K562 (cell line): ENCODE measurements at regions not wholly inside any gene's neighbourhood (a gene's known extent, or its start where the extent isn't known, plus 50 kb on each side); places are given as distances from the start of the nearest gene placed in this dataset.

Source experiments
- ATAC-seq: fragments of 200-7000 bp; cut with Tn5 transposase; 3 replicates; pipeline ENCODE4 v1.9.1; 2020; ENCODE audit warnings: moderate library complexity
- BruUV-seq: library from RNA; stranded (reverse); fragments of 400-500 nt; replicated peaks from 2 replicates; lab custom pipeline; 2021; lab: Mats Ljungman, UMichigan
- CTCF ChIA-PET: fragments of 300-600 bp; formaldehyde crosslinking; extraction: SDS; loops from one replicate; lab custom pipeline; 2021; ENCODE audit warnings: low intra/inter-chr PET ratio; lab: Yijun Ruan, JAX
- POLR2A ChIA-PET: fragments of 300-600, 350-650 bp; sonication (Branson Sonifier 250); formaldehyde crosslinking; extraction: SDS; loops from one replicate; lab custom pipeline; 2021; ENCODE audit warnings: antibody characterized with exemption, inconsistent platforms; lab: Yijun Ruan, JAX
- DNase-seq, 4 experiments: peaks; one replicate each; pipeline versions ENCODE4 v3.0.0 to v3.0.0-alpha.2; 2011 to 2018; ENCODE audit warnings: low spot score in 3 of 4, mixed read lengths in 3 of 4; ENCODE audit errors: extremely low read depth in 1 of 4
- FAIRE-seq: peaks from 2 replicates; lab custom pipeline; 2011; peaks lifted over from hg19 to GRCh38; lab: Jason Lieb, UNC
- H2AFZ ChIP-seq: 2 replicates; pipeline ENCODE4 v1.6.0; 2011; ENCODE audit warnings: low read depth, low read length, control low read depth, inconsistent platforms
- H3K27ac ChIP-seq: fragments of 200-600 bp; 3 replicates; pipeline ENCODE4 v1.8.0; 2011; ENCODE audit warnings: low read depth, mild to moderate bottlenecking, control low read depth, inconsistent platforms, low read length, moderate library complexity, mixed read lengths; ENCODE audit errors: extremely low read depth
- H3K27me3 ChIP-seq, 2 experiments: fragments of 300-600 bp in 1 of 2; 2 replicates in 1 of 2; 3 replicates in 1 of 2; pipeline versions ENCODE4 v1.6.0 to v1.8.0; 2011; ENCODE audit warnings: inconsistent platforms in 2 of 2, low read length in 2 of 2, mild to moderate bottlenecking in 1 of 2, mixed read lengths in 1 of 2, moderate library complexity in 1 of 2; ENCODE audit not compliant: control insufficient read depth in 2 of 2, insufficient read depth in 2 of 2
- H3K36me3 ChIP-seq: fragments of 300-600 bp; 3 replicates; pipeline ENCODE4 v1.8.0; 2011; ENCODE audit warnings: mild to moderate bottlenecking, low read length, inconsistent platforms; ENCODE audit not compliant: control insufficient read depth, insufficient read depth
- H3K4me1 ChIP-seq, 2 experiments: fragments of 200-600 bp in 1 of 2; replicated peaks in 1 of 2; 2 replicates in 1 of 2; 3 replicates in 1 of 2; pipeline versions ENCODE4 v1.5.1 to v1.8.0; 2011; ENCODE audit warnings: inconsistent platforms in 2 of 2, low read length in 2 of 2, mild to moderate bottlenecking in 1 of 2, mixed read lengths in 1 of 2, moderate library complexity in 1 of 2; ENCODE audit not compliant: control insufficient read depth in 2 of 2, insufficient read depth in 2 of 2
- H3K4me2 ChIP-seq: 2 replicates; pipeline ENCODE4 v1.6.1; 2011; ENCODE audit warnings: low read length, control low read depth, inconsistent platforms, mixed read lengths; ENCODE audit not compliant: insufficient read depth
- H3K4me3 ChIP-seq: fragments of 200-600 bp; sonication (generic), shearing (Covaris generic); 2 replicates; pipeline ENCODE4 v1.5.1; 2016; ENCODE audit warnings: control low read depth, inconsistent platforms
- H3K79me2 ChIP-seq: fragments of 200-600 bp; 3 replicates; pipeline ENCODE4 v1.8.0; 2011; ENCODE audit warnings: low read length, inconsistent platforms; ENCODE audit not compliant: control insufficient read depth, insufficient read depth
- H3K9ac ChIP-seq, 2 experiments: 2 replicates each; pipeline versions ENCODE4 v1.6.0 to v1.6.1; 2011; ENCODE audit warnings: low read depth in 2 of 2, low read length in 2 of 2, control low read depth in 1 of 2, inconsistent platforms in 1 of 2, mild to moderate bottlenecking in 1 of 2, mixed read lengths in 1 of 2; ENCODE audit not compliant: insufficient read depth in 1 of 2
- H3K9me1 ChIP-seq: one replicate; pipeline ENCODE4 v1.6.0; 2011; ENCODE audit warnings: inconsistent platforms, mild to moderate bottlenecking, low read length, moderate library complexity; ENCODE audit not compliant: control insufficient read depth, insufficient read depth
- H3K9me3 ChIP-seq: replicated peaks from 2 replicates; pipeline ENCODE4 v1.5.1; 2011; ENCODE audit warnings: low read depth, low read length, inconsistent platforms; ENCODE audit not compliant: control insufficient read depth, insufficient read depth
- H4K20me1 ChIP-seq: replicated peaks from 2 replicates; pipeline ENCODE4 v1.6.1; 2011; ENCODE audit warnings: low read length, inconsistent platforms, mixed read lengths; ENCODE audit not compliant: control insufficient read depth, insufficient read depth
- BCOR ChIP-seq: fragments of 450-650 bp; IDR thresholded peaks from 2 replicates; pipeline ENCODE4 v1.6.1; 2016
- CBX8 ChIP-seq: fragments of 200-600 bp; sonication (generic); IDR thresholded peaks from 2 replicates; pipeline ENCODE4 v1.6.1; 2012; ENCODE audit warnings: borderline replicate concordance, mixed run types, low read depth, mild to moderate bottlenecking, moderate library complexity, mixed read lengths, low read length, control low read depth, inconsistent platforms; ENCODE audit not compliant: poor library complexity, severe bottlenecking; ENCODE audit errors: extremely low read depth
- NCOA1 ChIP-seq: fragments of 450-650 bp; IDR thresholded peaks from 2 replicates; pipeline ENCODE4 v1.6.1; 2016; ENCODE audit warnings: low read depth
- NFXL1 ChIP-seq: fragments of 450-650 bp; formaldehyde crosslinking; IDR thresholded peaks from 2 replicates; pipeline ENCODE4 v1.4.0; 2021; ENCODE audit warnings: mild to moderate bottlenecking
- PHB ChIP-seq: fragments of 250-450 bp; sonication (Bioruptor Pico); IDR thresholded peaks from 2 replicates; pipeline ENCODE4 v1.5.0; 2021
- PTBP1 ChIP-seq: fragments of 200-400 bp; formaldehyde crosslinking; IDR thresholded peaks from 2 replicates; pipeline ENCODE4 v1.6.1; 2017; ENCODE audit warnings: low read depth, low read length
- RFX7 ChIP-seq: fragments of 250-450 bp; sonication (Bioruptor Pico); IDR thresholded peaks from 2 replicates; pipeline ENCODE4 v1.5.1; 2021; ENCODE audit warnings: mild to moderate bottlenecking
- SIN3B ChIP-seq: fragments of 450-650 bp; IDR thresholded peaks from 2 replicates; pipeline ENCODE4 v1.6.1; 2017; ENCODE audit warnings: low read depth, mild to moderate bottlenecking, moderate library complexity
- SRSF7 ChIP-seq: fragments of 200-400 bp; formaldehyde crosslinking; optimal IDR thresholded peaks from 2 replicates; pipeline ENCODE3; 2017; ENCODE audit warnings: mild to moderate bottlenecking, low read depth, low read length
- WGBS: fragments of 100-300 bp; shearing (Covaris generic); methylation state at CpG from one replicate; pipeline ENCODE4 v1.1.6; 2016; ENCODE audit warnings: low coverage, mixed read lengths; ENCODE audit not compliant: insufficient coverage; ENCODE audit errors: missing lambda C conversion rate; 5-methylcytosine and 5-hydroxymethylcytosine counted together
- in situ Hi-C: fragments of 300-500 bp; cut with MboI; formaldehyde crosslinking; loops from 4 replicates; pipeline ENCODE4 v1.15.0; 2018; ENCODE audit warnings: inconsistent platforms, mixed read lengths
- intact Hi-C: fragments of 100-400 bp; cut with micrococcal nuclease; formaldehyde crosslinking; loops from 2 replicates; pipeline ENCODE4 v1.14.2; 2022
- TF ChIP-seq, protein P1 (sequence below): fragments of 450-650 bp; formaldehyde crosslinking; IDR thresholded peaks from 2 replicates; pipeline ENCODE4 v1.4.0; 2020; ENCODE audit warnings: mild to moderate bottlenecking
- TF ChIP-seq, protein P2 (sequence below): sonication (generic); formaldehyde crosslinking; IDR thresholded peaks from 2 replicates; pipeline ENCODE4 v1.8.0; 2022; ENCODE audit warnings: mild to moderate bottlenecking, low read depth, missing genetic modification reagents
- TF ChIP-seq, protein P3 (sequence below): fragments of 450-650 bp; IDR thresholded peaks from 2 replicates; pipeline ENCODE4 v1.6.1; 2016; ENCODE audit warnings: mild to moderate bottlenecking
- TF ChIP-seq, protein P4 (sequence below): sonication (generic); formaldehyde crosslinking; IDR thresholded peaks from 2 replicates; pipeline ENCODE4 v1.8.1; 2022; ENCODE audit warnings: missing genetic modification reagents

DNA sequence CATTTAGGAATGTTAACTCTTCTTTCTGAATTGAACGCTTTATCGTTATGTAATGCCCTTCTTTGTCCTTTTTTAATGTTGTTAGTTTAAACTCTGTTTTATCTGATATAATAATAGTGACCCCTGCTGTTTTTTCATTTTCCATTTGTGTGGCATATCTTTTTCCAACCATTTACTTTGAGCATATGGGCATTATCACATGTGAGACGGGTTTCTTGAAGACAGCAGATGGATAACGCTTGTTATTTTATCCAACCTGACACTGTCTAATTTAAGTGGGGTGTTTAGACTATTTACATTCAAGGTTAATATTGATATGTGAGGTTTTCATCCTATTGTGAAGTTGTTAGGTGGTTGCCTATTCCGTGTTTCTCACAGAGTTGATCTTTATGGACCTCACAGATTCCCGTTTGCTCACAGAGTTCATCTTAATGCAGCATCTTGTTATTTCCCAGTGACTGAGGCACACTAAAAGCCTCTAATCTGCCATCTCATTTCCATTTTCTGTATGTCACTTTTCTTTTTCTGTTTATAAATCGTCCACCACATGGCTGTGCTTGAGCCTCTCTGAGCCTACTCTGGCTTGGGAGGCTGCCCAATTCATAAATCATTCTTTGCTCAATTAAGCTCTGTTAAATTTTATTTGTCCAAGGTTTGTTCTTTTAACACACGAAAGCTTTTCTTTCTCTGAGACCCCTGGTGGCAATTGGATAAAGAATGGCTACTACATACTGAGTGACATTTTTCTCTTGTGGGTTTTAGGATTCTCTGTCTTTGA is 286.2 kb downstream of the HTR7 start:
- TF ChIP-seq PHB (CRISPR knock-in tag) (no peak), CBX8 (no peak), SRSF7 (no peak), SIN3B (no peak), RFX7 (no peak), NCOA1 (no peak), PTBP1 (no peak), NFXL1 (CRISPR knock-in tag) (no peak), BCOR (no peak)
- TF ChIP-seq, protein P1, sequence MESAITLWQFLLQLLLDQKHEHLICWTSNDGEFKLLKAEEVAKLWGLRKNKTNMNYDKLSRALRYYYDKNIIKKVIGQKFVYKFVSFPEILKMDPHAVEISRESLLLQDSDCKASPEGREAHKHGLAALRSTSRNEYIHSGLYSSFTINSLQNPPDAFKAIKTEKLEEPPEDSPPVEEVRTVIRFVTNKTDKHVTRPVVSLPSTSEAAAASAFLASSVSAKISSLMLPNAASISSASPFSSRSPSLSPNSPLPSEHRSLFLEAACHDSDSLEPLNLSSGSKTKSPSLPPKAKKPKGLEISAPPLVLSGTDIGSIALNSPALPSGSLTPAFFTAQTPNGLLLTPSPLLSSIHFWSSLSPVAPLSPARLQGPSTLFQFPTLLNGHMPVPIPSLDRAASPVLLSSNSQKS (CRISPR knock-in tag): no peak
- TF ChIP-seq, protein P2, sequence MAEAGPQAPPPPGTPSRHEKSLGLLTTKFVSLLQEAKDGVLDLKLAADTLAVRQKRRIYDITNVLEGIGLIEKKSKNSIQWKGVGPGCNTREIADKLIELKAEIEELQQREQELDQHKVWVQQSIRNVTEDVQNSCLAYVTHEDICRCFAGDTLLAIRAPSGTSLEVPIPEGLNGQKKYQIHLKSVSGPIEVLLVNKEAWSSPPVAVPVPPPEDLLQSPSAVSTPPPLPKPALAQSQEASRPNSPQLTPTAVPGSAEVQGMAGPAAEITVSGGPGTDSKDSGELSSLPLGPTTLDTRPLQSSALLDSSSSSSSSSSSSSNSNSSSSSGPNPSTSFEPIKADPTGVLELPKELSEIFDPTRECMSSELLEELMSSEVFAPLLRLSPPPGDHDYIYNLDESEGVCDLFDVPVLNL (CRISPR knock-in tag): no peak
- TF ChIP-seq, protein P3, sequence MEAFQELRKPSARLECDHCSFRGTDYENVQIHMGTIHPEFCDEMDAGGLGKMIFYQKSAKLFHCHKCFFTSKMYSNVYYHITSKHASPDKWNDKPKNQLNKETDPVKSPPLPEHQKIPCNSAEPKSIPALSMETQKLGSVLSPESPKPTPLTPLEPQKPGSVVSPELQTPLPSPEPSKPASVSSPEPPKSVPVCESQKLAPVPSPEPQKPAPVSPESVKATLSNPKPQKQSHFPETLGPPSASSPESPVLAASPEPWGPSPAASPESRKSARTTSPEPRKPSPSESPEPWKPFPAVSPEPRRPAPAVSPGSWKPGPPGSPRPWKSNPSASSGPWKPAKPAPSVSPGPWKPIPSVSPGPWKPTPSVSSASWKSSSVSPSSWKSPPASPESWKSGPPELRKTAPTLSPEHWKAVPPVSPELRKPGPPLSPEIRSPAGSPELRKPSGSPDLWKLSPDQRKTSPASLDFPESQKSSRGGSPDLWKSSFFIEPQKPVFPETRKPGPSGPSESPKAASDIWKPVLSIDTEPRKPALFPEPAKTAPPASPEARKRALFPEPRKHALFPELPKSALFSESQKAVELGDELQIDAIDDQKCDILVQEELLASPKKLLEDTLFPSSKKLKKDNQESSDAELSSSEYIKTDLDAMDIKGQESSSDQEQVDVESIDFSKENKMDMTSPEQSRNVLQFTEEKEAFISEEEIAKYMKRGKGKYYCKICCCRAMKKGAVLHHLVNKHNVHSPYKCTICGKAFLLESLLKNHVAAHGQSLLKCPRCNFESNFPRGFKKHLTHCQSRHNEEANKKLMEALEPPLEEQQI: no peak
- TF ChIP-seq, protein P4, sequence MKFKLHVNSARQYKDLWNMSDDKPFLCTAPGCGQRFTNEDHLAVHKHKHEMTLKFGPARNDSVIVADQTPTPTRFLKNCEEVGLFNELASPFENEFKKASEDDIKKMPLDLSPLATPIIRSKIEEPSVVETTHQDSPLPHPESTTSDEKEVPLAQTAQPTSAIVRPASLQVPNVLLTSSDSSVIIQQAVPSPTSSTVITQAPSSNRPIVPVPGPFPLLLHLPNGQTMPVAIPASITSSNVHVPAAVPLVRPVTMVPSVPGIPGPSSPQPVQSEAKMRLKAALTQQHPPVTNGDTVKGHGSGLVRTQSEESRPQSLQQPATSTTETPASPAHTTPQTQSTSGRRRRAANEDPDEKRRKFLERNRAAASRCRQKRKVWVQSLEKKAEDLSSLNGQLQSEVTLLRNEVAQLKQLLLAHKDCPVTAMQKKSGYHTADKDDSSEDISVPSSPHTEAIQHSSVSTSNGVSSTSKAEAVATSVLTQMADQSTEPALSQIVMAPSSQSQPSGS (CRISPR knock-in tag): no peak
- no peaks in the 10 kb centered on the region for H3K79me2 ChIP-seq
- H3K27ac ChIP-seq: no peak overlapping the region
- in situ Hi-C loops: no loop called here
- ChIA-PET CTCF (no interaction called here), POLR2A (no interaction called here)
- no peak for FAIRE-seq
- no TSS peak for BruUV-seq
- no peak for DNase-seq
- H2AFZ ChIP-seq: no peak overlapping the region
- H4K20me1 ChIP-seq: no peaks in the 10 kb centered on the region
- no peaks in the 10 kb centered on the region for H3K9me1 ChIP-seq
- intact Hi-C loops: no loop called here
- H3K4me1 ChIP-seq: no peaks in the 10 kb centered on the region
- no peaks in the 10 kb centered on the region for H3K36me3 ChIP-seq
- 0% methylated on average over 8 of the region's 8 CpGs for WGBS
- no peak overlapping the region for H3K9ac ChIP-seq
- ATAC-seq: no peak
- no peak overlapping the region for H3K4me3 ChIP-seq
- H3K4me2 ChIP-seq: no peak overlapping the region
- no peaks in the 10 kb centered on the region; the same call in 1 of the 2 replicates for H3K9me3 ChIP-seq
- H3K27me3 ChIP-seq: no peaks in the 10 kb centered on the region
